Activated CD4-positive, alpha-beta T cell treated with anti-CD3 and anti-CD28 coated beads, Interleukin-10, Interleukin-2, amounts not matched to agents 100 ng/mL and 50 ng/mL, durations not matched to agents 16 hours and 8 hours (primary cell): ENCODE measurements at regions not wholly inside any gene's neighbourhood (a gene's known extent, or its start where the extent isn't known, plus 50 kb on each side); places are given as distances from the start of the nearest gene placed in this dataset.

ENCODE experiments used
- DNase-seq: peaks from one replicate; pipeline ENCODE4 v3.0.0-alpha.2; 2020

DNA sequence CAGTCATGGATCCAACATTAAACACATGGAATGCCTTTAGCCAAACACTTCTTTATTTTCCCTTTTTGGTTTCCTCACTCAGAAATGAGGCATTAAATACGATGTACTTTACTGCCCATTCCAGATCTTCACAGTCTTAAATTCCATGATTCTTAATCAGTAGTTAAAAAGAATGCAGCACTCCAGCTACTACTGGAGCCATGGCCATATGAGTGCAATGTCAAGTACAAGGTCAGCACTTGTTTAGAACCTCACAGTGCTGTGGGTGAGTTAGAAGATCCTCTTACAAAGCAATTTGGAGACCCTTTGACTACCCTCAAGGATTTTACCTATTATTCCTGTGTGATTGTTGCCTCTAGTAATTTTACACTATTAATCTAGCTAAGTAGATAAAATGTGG, 550.3 kb upstream of the LRRTM1 start:
- no peak for DNase-seq

DNA sequence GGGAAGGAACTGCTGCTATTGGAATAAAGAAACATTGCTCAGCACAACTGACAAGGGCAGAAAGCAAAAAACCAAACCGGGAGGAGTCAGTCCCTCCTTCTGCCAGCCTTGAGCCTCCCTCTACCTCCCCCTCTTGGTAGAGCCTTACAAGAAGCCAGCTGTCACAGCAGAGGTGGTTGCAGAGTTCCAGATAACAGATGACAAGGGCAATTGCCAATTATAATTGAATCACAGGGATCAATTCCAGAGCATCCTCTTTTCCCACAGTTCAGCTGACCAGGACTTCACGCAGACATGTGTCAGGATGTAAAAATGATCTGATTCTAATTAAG, 548.2 kb upstream of the LRRTM1 start:
- DNase-seq: no peak

DNA sequence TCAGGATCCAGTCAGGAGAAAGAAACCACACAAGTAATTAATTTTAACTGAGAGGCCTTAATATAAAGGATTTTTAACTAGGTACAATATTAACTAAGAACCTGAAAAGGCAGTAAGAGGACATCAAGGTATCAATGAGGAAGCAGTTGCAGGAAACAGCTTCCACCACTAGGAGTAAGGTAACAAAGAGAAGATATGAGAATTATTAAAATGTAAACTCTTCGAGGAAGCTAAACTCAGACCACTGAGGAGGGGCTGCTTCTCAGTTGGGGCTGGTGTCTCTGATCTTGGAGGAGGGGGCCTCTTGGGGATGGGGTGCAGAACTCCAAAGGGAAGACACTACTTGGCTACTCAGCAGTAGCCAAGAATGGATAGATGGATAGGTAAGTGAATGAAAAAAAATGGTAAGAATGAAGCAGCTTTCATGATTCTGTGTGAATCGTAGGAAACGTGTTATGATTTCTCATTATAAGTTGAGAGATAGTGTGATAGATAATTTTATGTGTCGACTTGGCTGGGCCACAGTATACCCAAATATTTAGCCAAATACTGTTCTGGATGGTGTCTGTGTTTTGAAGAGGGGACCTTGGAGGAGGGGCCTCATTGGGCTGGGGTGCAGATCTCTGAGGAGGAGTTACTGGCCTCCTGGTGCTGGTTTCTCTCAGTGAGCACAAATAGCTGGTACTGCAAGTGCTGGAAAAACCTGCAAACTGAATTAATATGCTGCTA, 547.7 kb upstream of the LRRTM1 start:
- no peak for DNase-seq

DNA sequence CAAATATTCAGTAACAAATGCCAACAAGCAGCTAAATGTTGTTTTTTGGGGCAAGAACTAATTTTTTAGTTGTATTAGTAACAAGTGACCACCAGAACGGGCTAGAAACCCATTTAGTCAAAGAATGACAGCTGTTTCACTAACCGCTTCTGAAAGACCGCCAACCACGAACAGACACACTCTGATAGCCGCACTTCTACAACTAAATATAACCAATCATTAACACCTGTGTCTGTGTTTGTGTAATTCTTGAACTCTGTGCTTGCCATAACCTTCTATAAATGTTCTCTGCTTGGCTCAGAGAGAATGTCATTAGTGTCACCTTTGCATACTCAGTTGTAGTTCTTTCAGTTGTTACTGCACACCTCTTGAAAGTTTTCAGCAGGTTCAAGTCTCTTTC, 526.3 kb upstream of the LRRTM1 start:
- DNase-seq: no peak

DNA sequence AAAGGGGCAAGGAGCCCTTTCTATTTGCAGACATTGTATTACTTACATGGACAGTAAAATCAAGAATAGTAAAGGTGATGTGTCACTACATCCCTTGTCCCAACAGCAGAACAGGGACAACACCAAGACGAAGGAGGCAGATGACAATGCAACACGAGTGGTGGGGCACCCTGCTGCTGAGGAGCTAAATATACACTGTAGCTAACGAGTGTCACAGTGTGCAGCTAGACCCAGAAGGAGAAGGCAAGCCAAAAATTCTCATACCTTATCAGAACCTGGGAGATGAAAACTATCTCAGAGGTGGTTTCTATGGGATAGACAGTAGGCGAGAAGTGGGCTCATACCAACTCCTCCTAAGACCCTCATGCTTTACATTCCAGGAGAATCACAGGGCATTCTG, 518.4 kb upstream of the LRRTM1 start:
- no peak for DNase-seq

DNA sequence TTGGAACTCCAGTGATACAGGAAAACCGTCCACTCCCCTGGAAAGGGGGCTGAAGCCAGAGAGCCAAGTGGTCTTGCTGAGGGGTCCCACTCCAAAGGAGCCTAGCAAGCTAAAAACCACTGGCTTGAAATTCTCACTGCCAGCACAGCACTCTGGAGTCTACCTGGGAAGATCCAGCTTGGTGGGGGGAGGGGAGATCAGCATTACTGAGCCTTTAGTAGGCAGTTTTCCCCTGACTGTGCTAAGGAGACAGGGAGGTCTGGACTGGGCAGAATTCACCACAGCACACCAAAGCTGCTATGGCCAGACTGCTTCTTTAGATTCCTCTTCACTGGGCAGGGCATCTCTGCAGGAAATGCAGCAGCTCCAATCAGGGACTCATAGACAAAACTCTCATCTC, 510.7 kb upstream of the LRRTM1 start:
- DNase-seq: no peak

DNA sequence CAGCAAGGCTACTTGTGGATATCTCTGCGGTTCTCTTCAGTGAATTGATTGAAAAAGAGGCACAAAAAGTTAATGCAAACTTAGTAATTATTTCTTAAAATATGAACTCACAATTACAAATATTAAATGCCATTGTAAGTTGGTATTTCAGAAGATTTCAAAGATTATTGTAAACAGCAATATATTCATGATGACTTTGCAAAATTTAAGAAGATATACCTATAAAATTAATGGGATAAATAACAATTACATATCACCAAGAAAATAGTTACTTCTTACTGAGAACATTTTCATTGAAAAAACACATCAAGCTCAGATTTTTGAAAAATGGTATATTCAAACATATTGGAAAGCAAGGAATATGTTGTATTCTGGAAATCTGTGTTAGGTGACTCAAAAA, 482.0 kb upstream of the LRRTM1 start:
- no peak for DNase-seq

DNA sequence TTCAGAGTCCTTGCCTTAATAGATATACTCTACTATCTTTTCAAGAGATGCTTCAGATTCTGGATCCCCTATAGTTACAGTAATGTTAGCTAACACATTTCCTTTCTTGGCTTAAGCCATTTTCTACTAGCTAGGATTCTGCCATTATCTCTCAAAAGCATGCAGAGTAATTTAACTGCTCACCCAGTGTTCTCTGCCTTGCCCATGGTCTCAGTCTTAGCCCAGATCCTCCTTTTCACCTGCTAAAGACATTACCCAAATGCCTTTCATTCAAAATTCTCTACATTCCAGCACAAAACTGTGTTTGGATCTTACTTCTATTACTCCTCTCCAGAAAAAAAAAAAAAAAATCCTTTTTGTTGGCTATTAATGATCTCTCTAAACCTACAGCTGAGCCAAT, 474.2 kb upstream of the LRRTM1 start:
- no peak for DNase-seq

DNA sequence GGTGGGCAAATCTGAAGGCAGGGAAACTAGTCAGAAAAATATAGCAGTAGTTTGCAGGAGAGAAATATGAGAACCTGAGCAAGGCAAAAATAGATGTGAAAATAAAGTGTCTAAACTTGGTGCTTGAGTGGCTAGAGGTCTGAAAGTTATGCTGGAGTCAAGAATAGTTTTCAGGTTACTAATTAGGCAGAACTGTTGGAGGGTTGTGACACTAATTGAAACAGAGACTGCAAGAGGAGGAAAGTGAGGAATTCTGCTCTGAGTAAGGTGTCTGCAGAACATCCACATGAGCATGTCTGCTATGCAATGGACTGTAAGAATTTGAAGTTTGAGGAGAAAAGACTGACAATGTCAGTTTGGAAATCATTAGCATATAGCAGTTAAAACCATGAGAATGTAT, 444.0 kb upstream of the LRRTM1 start:
- DNase-seq: no peak

DNA sequence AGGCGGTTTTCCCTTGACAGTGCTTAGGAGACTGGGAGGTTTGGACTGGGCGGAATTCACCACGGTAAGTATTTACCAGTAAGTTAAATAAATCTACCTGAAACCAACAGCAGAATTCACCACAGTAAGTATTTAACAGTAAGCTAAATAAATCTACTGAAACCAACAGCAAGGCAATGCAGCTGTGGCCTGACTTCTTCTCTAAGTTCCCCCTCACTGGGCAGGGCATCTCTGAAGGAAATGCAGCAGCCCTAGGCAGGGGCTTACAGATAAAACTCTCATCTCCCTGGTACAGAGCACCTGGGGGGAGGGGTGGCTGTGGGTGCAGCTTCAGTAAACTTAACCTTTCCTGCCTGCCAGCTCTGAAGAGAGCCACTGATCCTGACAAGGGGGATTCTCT, 432.5 kb upstream of the LRRTM1 start:
- no peak for DNase-seq

DNA sequence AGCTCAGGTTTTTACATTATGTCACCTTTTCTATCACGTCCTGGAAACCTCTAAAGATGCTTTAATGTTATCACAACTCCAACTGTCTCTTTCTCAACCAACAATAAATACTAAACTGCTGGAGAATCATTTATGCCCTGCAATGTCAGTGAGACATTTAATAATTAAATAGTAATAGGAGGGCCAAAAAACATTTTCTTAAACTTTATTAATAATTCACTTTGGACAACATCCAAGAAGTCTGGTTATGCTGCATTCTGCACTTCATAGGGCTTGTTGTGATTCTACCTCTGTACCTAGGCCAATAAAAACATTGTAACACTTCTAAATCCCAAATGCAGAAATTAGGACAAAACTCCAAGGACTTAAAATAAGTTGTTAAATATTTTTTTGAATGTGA, 420.4 kb upstream of the LRRTM1 start:
- DNase-seq: no peak

DNA sequence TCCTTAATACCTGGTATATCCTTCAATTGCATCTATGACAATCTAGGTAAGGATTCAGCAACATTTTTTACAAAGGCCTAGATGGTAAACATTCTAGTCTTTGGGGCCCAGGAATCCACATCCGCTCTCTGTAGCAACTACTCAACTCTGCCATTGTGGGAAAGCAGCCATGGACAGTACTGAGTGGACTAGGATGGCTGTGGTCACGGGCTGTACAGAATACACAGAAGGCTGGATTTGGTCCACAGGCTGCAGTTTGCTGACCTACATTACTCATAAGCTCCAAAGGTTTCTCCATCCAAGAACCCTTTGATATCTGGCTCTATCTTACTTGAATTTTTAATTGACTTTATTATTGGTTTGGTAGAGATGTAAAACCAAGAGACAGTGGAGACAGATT, 418.3 kb upstream of the LRRTM1 start:
- DNase-seq: no peak

DNA sequence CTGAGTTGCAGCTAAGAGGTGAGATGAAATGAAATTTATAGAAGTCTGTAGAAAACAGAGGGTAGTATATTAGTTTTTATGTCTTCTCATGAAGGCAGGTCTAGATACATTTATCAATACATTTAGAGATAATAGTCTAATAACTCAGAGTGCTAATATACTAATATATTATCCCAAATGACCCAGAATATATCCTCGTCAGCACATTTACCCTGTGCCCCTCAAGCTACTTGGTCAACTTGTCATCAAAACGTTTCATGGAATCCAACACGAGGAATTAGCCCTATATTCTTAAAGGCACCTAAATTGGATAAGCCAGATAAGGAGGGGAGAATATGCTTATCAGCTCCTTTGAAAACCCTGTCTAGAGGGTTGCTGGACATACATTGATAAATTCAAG, 415.1 kb upstream of the LRRTM1 start:
- no peak for DNase-seq

DNA sequence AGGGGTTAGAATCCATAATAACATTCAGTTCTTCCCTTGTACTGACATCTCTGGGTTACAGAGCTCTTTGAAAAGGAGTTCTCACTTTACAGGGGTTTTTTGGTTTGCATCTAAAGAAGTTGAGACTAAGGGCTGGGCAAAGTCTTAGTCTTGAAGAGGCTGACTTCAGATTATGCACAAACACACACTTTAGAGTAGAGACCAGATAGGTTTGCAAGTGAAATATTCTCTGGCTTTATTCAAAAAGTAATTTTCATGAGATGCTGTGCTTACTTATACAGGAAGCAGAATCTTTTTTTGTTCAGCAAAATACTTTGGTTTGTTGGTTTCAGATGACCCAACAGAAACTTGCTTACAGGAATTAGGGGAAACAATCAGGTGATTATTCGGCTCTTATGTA, 410.9 kb upstream of the LRRTM1 start:
- DNase-seq: no peak

DNA sequence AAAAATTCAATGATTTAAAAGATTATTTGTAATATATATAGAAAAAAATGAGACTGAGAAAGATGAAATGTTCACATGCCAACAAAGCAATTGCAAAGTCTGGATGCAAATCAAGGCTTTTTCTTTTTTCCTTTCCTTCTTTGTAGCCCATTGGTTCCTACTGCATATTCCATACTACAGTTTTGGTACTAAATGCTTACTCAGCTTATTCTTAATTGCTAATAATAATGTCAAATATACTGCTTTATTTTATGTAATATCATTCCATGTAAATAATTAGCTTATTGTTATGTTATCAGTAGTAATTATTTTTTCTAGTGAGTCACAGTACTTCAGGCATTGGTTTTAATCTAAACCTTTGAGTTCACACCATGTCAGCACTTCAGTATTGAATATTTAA, 407.4 kb upstream of the LRRTM1 start:
- no peak for DNase-seq

DNA sequence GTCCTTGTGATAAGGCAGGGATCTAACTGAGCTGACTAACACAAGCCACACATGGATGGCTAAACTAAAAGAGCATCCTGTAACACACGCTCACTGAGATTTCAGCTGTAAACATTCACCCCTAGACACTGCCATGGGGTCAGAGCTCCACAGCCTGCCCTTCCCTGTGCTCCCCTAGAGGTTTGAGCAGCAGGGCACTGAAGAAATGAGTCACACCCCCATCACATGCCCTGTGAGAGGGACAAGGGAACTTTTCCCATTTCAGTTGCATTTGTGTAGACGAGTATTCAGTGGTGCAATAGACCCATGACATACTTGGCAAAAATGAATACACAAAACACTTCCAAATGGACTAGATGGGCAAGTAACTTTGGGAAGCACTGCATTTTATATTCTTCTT, 402.4 kb upstream of the LRRTM1 start:
- DNase-seq: no peak

DNA sequence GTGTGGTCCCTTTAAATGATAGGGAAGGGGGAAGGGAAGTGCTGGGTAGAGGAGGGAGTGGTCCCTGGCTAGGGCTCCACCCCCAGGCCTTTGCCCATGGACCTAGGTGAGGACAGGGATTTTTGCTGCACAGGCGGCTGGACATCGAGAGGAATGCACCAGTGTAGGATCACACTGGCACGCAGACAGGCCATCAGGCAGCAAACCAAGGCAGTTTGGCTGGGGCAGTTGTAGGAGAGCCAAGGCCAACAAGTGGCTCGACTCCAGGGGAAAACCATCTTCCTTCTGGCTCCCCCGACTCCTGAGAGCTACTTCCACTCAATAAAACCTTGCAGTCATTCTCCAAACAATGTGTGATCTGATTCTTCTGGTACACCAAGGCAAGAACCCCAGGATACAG, 402.0 kb upstream of the LRRTM1 start:
- DNase-seq: no peak

DNA sequence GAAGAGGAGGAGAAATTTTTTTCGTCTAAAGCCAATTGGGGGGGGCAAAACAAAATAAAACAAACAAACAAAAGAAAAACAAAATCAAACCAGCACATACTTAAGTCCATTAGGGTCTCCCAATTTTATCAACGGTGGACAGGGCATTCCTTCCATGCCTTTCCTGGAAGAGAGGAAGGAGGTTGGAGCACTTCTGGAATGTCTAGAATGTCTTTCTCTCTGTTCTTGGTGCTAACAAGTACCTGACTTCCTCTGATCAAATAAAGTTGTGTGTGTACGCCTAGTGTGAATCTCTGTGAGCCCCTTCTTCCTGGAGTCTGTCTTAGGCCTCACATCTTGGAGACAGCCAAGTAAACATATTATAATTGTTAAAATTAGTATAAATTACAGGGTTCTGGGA, 399.0 kb upstream of the LRRTM1 start:
- DNase-seq: no peak

DNA sequence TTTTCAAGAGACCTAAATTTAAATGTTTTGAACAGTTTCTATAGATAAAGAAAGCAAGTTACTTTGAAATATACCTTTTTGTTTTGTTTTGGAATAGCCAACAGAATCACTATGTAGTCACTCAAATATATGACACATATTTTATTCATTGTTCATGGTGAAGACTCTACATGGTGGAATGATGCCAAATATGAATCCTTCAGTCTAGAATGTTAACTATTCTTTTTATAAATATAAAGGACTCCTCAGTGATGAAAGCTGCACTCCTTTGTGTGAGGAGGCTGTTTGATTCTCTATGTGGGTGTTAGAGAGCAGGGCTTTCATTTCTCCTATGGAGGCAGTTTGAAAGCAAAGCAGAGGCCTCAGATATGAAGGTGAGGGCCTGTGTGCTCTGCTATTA, 396.4 kb upstream of the LRRTM1 start:
- no peak for DNase-seq
